ENCODE measurements at regions not wholly inside any gene's neighbourhood (a gene's known extent, or its start where the extent isn't known, plus 50 kb on each side); places are given as distances from the start of the nearest gene placed in this dataset.

DNA sequence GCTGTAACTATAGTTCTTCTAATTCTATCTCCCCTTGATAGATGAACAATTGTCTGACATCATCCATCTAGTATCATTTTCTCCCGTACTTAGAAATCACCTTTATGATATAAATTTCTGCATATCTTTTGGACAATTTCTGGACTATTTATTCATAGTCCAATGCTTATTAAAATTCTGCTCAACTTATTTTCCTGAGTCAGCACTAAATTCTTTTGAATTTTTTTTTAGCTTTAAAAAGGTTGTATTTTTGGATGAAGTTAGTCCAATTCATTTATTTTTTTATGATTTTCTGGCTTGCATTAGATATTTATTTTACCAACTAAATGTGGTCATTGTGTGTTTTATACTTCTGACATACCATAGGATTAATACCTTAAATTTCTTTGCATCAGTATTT is 538.5 kb upstream of the DCC start:
- H3K27me3 ChIP-seq (replicated peaks; ENCODE audit: insufficient read depth), result no peaks in the 10 kb centered on the region
- no peak overlapping the region for H3K4me3 ChIP-seq
- no peaks in the 10 kb centered on the region for H3K9me3 ChIP-seq
- DNase-seq (ENCODE audit: low spot score), result no peak
- H3K36me3 ChIP-seq, result no peaks in the 10 kb centered on the region
- ATAC-seq (ENCODE audit: insufficient number of reproducible peaks, low FRiP score, low read depth), result no peak
- H3K4me1 ChIP-seq (ENCODE audit: control insufficient read depth in 1 of 2, low read depth in 2 of 2), result no peaks in the 10 kb centered on the region
- TF ChIP-seq, protein P1, sequence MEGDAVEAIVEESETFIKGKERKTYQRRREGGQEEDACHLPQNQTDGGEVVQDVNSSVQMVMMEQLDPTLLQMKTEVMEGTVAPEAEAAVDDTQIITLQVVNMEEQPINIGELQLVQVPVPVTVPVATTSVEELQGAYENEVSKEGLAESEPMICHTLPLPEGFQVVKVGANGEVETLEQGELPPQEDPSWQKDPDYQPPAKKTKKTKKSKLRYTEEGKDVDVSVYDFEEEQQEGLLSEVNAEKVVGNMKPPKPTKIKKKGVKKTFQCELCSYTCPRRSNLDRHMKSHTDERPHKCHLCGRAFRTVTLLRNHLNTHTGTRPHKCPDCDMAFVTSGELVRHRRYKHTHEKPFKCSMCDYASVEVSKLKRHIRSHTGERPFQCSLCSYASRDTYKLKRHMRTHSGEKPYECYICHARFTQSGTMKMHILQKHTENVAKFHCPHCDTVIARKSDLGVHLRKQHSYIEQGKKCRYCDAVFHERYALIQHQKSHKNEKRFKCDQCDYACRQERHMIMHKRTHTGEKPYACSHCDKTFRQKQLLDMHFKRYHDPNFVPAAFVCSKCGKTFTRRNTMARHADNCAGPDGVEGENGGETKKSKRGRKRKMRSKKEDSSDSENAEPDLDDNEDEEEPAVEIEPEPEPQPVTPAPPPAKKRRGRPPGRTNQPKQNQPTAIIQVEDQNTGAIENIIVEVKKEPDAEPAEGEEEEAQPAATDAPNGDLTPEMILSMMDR (IDR thresholded peaks at IDR 0.05), result no peak
- H3K27ac ChIP-seq, result no peak overlapping the region

- TF ChIP-seq, protein P1 (IDR thresholded peaks at IDR 0.05), result no peak
- ATAC-seq (ENCODE audit: insufficient number of reproducible peaks, low FRiP score, low read depth), result no peak
Observed at GRCh38 chr18:51802569-51803428, 537.2 kb upstream of the DCC start.

DNA sequence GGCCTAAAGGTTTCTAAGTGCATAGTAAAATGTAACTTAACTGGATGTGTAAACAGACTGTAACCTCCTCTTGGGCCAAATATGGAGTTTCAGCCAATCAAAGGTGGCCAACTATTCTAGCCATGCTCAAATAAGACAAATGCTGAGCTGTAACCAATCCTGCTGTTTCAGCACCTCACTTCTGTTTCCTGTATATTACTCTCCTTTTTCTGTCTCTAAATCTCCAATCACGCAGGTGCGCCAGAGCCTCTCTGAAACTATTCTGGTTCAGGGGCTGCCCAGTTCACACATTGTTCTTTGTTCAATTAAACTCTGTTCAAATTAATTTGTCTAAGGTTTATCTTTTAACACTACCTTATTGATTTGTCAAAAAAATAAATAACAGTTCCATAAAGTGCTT is 532.7 kb upstream of the DCC start:
- no peaks in the 10 kb centered on the region for H3K36me3 ChIP-seq
- H3K27ac ChIP-seq, result no peak overlapping the region
- no peak for ATAC-seq (ENCODE audit: insufficient number of reproducible peaks, low FRiP score, low read depth)
- no peaks in the 10 kb centered on the region for H3K9me3 ChIP-seq
- TF ChIP-seq, protein P1 (IDR thresholded peaks at IDR 0.05), result no peak
- no peaks in the 10 kb centered on the region for H3K4me1 ChIP-seq (ENCODE audit: control insufficient read depth in 1 of 2, low read depth in 2 of 2)
- H3K4me3 ChIP-seq, result no peak overlapping the region
- no peaks in the 10 kb centered on the region for H3K27me3 ChIP-seq (replicated peaks; ENCODE audit: insufficient read depth)
- DNase-seq (ENCODE audit: low spot score), result no peak

More at GRCh38 chr18:51802569-51803428, 537.2 kb upstream of the DCC start:
- no peak for DNase-seq (ENCODE audit: low spot score)
- no peak overlapping the region for H3K4me3 ChIP-seq
- no peak overlapping the region for H3K27ac ChIP-seq
- no peaks in the 10 kb centered on the region for H3K4me1 ChIP-seq (ENCODE audit: control insufficient read depth in 1 of 2, low read depth in 2 of 2)
- H3K27me3 ChIP-seq (replicated peaks; ENCODE audit: insufficient read depth), result no peaks in the 10 kb centered on the region
- H3K36me3 ChIP-seq, result no peaks in the 10 kb centered on the region
- no peaks in the 10 kb centered on the region for H3K9me3 ChIP-seq

DNA sequence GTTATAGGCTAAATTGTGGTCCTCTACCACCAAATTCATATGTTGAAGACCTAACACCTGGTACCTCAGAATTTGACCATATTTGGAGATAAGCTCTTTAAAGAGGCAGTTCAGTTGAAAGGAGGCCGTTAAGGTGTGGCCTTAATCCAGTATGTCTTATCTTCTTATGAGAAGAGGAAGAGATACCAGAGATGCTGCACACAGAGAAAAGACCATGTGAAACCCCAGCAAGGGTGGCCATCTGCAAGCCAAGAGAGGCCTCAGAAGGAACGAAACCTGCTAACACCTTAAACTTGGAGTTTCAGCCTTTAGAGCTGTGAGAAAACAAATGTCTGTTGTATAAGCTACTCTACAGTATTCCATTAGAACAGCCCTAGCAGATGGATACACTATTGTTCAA is 528.1 kb upstream of the DCC start:
- Histone ChIP-seq H3K27me3 (replicated peaks; ENCODE audit: insufficient read depth) (no peaks in the 10 kb centered on the region), H3K27ac (no peak overlapping the region), H3K4me1 (ENCODE audit: control insufficient read depth in 1 of 2, low read depth in 2 of 2) (no peaks in the 10 kb centered on the region), H3K4me3 (no peak overlapping the region), H3K9me3 (no peaks in the 10 kb centered on the region), H3K36me3 (no peaks in the 10 kb centered on the region)
- TF ChIP-seq, protein P1 (IDR thresholded peaks at IDR 0.05), result no peak
- DNase-seq (ENCODE audit: low spot score), result no peak
- ATAC-seq (ENCODE audit: insufficient number of reproducible peaks, low FRiP score, low read depth), result no peak

- Histone ChIP-seq H3K36me3 (no peaks in the 10 kb centered on the region), H3K4me1 (ENCODE audit: control insufficient read depth in 1 of 2, low read depth in 2 of 2) (no peaks in the 10 kb centered on the region), H3K27me3 (replicated peaks; ENCODE audit: insufficient read depth) (no peaks in the 10 kb centered on the region), H3K27ac (no peak overlapping the region), H3K9me3 (no peaks in the 10 kb centered on the region), H3K4me3 (no peak overlapping the region)
- TF ChIP-seq, protein P1 (IDR thresholded peaks at IDR 0.05), result no peak
- DNase-seq (ENCODE audit: low spot score), result no peak
- ATAC-seq (ENCODE audit: insufficient number of reproducible peaks, low FRiP score, low read depth), result no peak
Observed at GRCh38 chr18:51813740-51814139, 526.3 kb upstream of the DCC start.

Data from thoracic aorta (tissue), 2 donors.